IgD-negative memory B cell (primary cell): ENCODE measurements at regions not wholly inside any gene's neighbourhood (a gene's known extent, or its start where the extent isn't known, plus 50 kb on each side); places are given as distances from the start of the nearest gene placed in this dataset.
"Not testable (repeated sequence)": the region's sequence is repeated elsewhere in the genome, so short reads cannot be mapped to it uniquely, and the experiment has no call there.

Source experiments
- H3K27ac Mint-ChIP-seq, 3 donors: one replicate each; pipeline ENCODE4 v1.8.0; 2020 to 2022; ENCODE audit warnings: mild to moderate bottlenecking in 3 of 3, mixed read lengths in 3 of 3, moderate library complexity in 1 of 3
- H3K27me3 Mint-ChIP-seq: one replicate; pipeline ENCODE4 v1.8.0; 2021; ENCODE audit warnings: mixed read lengths
- H3K36me3 Mint-ChIP-seq: one replicate; pipeline ENCODE4 v1.8.0; 2020; ENCODE audit warnings: mild to moderate bottlenecking, mixed read lengths
- H3K4me1 Mint-ChIP-seq, 3 donors: one replicate each; pipeline ENCODE4 v1.8.0; 2020 to 2022; ENCODE audit warnings: mixed read lengths in 3 of 3, mild to moderate bottlenecking in 1 of 3
- H3K4me3 Mint-ChIP-seq, 4 donors: one replicate each; pipeline ENCODE4 v1.8.0; 2020 to 2022; ENCODE audit warnings: mild to moderate bottlenecking in 4 of 4, mixed read lengths in 4 of 4, moderate library complexity in 3 of 4
- H3K9me3 Mint-ChIP-seq, 3 donors: one replicate each; pipeline ENCODE4 v1.8.0; 2020 to 2021; ENCODE audit warnings: mixed read lengths in 3 of 3, mild to moderate bottlenecking in 1 of 3

GRCh38 chr14:81759541-81759940 is 225.9 kb upstream of the SEL1L start:
- Mint-ChIP-seq H3K36me3 (no peaks in the 10 kb centered on the region), H3K27ac (no peak overlapping the region), H3K27me3 (no peaks in the 10 kb centered on the region), H3K4me3 (no peak overlapping the region), H3K4me1 (no peaks in the 10 kb centered on the region), H3K9me3 (peaks cover 0 to 7% (median 3%) of the 10 kb centered on the region in 3 donors)

GRCh38 chr14:81765651-81766275 is 232.1 kb upstream of the SEL1L start:
- no peak overlapping the region for H3K4me3 Mint-ChIP-seq
- H3K27me3 Mint-ChIP-seq = no peaks in the 10 kb centered on the region
- H3K27ac Mint-ChIP-seq = no peak overlapping the region
- peaks cover 3 to 4% (median 3%) of the 10 kb centered on the region in 3 donors for H3K9me3 Mint-ChIP-seq
- no peaks in the 10 kb centered on the region for H3K4me1 Mint-ChIP-seq
- no peaks in the 10 kb centered on the region for H3K36me3 Mint-ChIP-seq

GRCh38 chr14:81766321-81766915 is 232.8 kb upstream of the SEL1L start:
- Mint-ChIP-seq H3K4me3 (no peak overlapping the region), H3K27ac (no peak overlapping the region), H3K4me1 (no peaks in the 10 kb centered on the region), H3K27me3 (no peaks in the 10 kb centered on the region), H3K36me3 (no peaks in the 10 kb centered on the region), H3K9me3 (peaks cover 3 to 4% (median 3%) of the 10 kb centered on the region in 3 donors)

DNA sequence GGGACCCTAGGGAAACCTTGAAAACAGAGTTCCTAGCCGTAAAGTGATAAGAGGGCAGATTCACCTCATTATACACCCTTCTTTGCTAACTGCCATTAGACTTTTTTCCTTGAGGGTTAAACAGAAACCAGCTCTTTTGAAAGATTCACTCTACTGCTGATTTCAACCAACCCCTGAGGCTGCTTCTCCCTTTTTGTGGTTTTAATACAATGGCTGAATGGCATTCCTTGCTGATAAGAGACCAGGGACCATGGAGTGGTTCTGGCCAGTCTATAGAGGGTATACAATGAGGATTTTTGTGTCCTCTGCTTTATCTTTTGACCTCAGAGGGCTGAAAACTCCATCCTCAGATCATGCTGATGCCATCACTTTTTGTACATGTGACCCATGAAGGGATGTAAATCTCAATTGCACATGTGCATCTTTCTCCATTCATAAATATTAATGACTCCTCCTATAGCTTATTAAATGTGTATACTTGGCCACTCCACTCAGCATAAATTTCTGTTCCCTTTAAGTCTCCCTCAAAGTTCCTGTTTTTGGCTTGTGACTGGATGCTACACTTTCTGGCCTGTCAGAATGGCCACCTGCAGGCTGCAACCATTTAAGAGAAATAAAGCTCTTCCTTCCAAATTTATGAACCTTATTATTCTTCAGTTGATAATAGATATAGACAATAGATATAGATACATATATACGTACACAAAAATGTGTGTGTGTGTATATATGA is 233.8 kb upstream of the SEL1L start:
- Mint-ChIP-seq H3K27ac (no peak overlapping the region), H3K4me1 (no peaks in the 10 kb centered on the region), H3K4me3 (no peak overlapping the region), H3K27me3 (no peaks in the 10 kb centered on the region), H3K36me3 (no peaks in the 10 kb centered on the region), H3K9me3 (peaks cover 3 to 5% (median 4%) of the 10 kb centered on the region in 3 donors)

- no peak overlapping the region for H3K27ac Mint-ChIP-seq
- H3K4me1 Mint-ChIP-seq = no peaks in the 10 kb centered on the region
- peaks cover 3 to 6% (median 5%) of the 10 kb centered on the region in 3 donors for H3K9me3 Mint-ChIP-seq
Observed at GRCh38 chr14:81771651-81772275, 238.1 kb upstream of the SEL1L start.

GRCh38 chr14:81772381-81772780 is 238.7 kb upstream of the SEL1L start:
- Mint-ChIP-seq H3K27ac (no peak overlapping the region), H3K4me3 (no peak overlapping the region), H3K4me1 (no peaks in the 10 kb centered on the region), H3K36me3 (no peaks in the 10 kb centered on the region), H3K9me3 (peaks cover 3 to 6% (median 5%) of the 10 kb centered on the region in 3 donors), H3K27me3 (no peaks in the 10 kb centered on the region)

More at GRCh38 chr14:81771651-81772275, 238.1 kb upstream of the SEL1L start:
- no peaks in the 10 kb centered on the region for H3K27me3 Mint-ChIP-seq
- H3K36me3 Mint-ChIP-seq = no peaks in the 10 kb centered on the region
- no peak overlapping the region for H3K4me3 Mint-ChIP-seq

DNA sequence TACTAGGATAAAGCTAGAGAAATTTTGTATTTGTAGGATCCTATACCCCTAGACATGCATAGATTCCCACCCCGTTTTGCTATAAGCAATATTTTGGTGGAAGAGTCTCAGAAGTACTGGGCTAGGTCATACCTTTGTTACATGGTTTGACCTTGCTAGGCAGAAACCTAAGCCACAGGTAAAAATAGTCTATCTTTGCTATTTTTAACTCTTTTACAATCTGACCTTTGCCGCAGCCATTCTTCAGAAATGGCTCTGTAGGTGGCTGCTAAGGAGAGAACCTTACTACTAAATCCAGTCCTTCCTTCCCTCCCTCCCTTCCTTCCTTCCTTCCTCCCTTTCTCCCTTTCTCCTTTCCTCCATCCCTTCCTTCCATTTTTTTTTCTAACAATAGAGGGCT is 242.9 kb upstream of the SEL1L start:
- no peak overlapping the region for H3K27ac Mint-ChIP-seq
- H3K4me1 Mint-ChIP-seq = no peaks in the 10 kb centered on the region
- H3K4me3 Mint-ChIP-seq = no peak overlapping the region
- H3K36me3 Mint-ChIP-seq = no peaks in the 10 kb centered on the region
- no peaks in the 10 kb centered on the region for H3K27me3 Mint-ChIP-seq
- peaks cover 2 to 6% (median 3%) of the 10 kb centered on the region in 3 donors for H3K9me3 Mint-ChIP-seq

DNA sequence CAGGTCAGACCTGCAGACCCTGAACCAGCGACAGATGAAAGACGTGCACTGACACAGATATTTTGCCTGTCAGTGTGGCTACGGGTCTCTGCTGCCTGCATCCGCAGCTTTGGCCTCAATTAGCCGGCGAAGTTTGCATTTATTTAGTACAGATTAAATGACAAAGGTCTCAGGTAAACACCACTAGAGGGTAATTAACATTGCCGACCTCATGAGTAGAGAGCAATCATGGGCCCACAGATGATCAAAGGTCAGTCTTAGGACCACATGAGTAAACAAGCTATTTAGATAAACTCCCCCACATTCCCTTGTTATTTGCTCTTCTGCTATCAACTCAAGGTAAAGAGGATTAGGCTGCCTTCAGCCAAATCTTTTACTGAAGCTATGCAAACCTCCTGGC is 248.1 kb upstream of the SEL1L start:
- H3K27ac Mint-ChIP-seq = not testable (repeated sequence)

DNA sequence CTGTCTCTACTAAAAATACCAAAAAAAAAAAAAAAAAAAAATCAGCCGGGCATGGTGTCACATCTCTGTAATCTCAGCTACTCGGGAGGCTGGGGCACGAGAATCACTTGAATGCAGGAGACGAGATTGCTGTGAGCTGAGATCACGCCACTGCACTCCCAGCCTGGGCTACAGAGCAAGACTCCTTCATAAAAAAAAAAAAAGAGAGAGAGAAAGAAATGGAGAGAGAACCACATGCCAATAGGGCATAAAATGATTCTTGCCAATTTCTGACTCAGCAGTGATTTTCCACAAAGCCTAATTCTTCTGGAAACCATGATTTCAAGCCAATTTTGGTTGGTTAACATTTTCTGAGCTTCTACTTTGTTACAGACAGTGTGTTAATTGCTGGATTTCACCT is 250.4 kb upstream of the SEL1L start:
- peaks cover 0 to 6% (median 2%) of the 10 kb centered on the region in 3 donors for H3K9me3 Mint-ChIP-seq
- no peaks in the 10 kb centered on the region for H3K36me3 Mint-ChIP-seq
- H3K4me1 Mint-ChIP-seq = no peaks in the 10 kb centered on the region
- H3K27me3 Mint-ChIP-seq = no peaks in the 10 kb centered on the region
- no peak overlapping the region for H3K27ac Mint-ChIP-seq
- no peak overlapping the region for H3K4me3 Mint-ChIP-seq

More for the DNA sequence above, 248.1 kb upstream of the SEL1L start:
- H3K36me3 Mint-ChIP-seq, H3K4me3 Mint-ChIP-seq, H3K27me3 Mint-ChIP-seq, H3K9me3 Mint-ChIP-seq, H3K4me1 Mint-ChIP-seq: not testable (repeated sequence)

GRCh38 chr14:81797315-81797714 is 263.7 kb upstream of the SEL1L start:
- H3K9me3 Mint-ChIP-seq = peaks cover 6 to 25% (median 10%) of the 10 kb centered on the region in 3 donors
- H3K4me3 Mint-ChIP-seq = no peak overlapping the region
- no peaks in the 10 kb centered on the region for H3K4me1 Mint-ChIP-seq
- no peak overlapping the region for H3K27ac Mint-ChIP-seq
- H3K27me3 Mint-ChIP-seq = no peaks in the 10 kb centered on the region
- H3K36me3 Mint-ChIP-seq = no peaks in the 10 kb centered on the region

- no peak overlapping the region for H3K27ac Mint-ChIP-seq
- H3K4me3 Mint-ChIP-seq = no peak overlapping the region
- no peaks in the 10 kb centered on the region for H3K27me3 Mint-ChIP-seq
- no peaks in the 10 kb centered on the region for H3K36me3 Mint-ChIP-seq
- H3K4me1 Mint-ChIP-seq = no peaks in the 10 kb centered on the region
- H3K9me3 Mint-ChIP-seq = peaks cover 3 to 12% (median 5%) of the 10 kb centered on the region in 3 donors
Observed at GRCh38 chr14:81801921-81802320, 268.3 kb upstream of the SEL1L start.

DNA sequence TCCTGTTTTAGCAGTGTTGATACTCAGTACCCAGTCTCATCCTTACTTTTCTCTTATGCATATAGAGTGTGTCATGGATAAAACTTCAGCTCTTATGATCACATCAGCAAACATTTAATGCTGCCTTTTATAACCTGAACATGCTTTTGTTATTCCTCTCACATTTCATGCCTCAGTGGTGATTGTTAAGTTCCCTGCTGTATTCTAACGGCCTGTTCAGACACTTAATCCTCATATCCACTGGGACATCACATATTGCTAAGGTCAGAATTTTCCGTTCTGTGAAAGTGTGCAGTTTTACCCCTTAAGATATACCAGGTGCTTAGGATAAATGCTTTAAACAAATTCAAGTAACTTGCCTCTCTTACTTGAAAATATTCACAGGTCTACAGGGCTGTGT is 268.7 kb upstream of the SEL1L start:
- H3K9me3 Mint-ChIP-seq = peaks cover 3 to 11% (median 5%) of the 10 kb centered on the region in 3 donors
- H3K27ac Mint-ChIP-seq = no peak overlapping the region
- no peaks in the 10 kb centered on the region for H3K27me3 Mint-ChIP-seq
- H3K4me1 Mint-ChIP-seq = no peaks in the 10 kb centered on the region
- no peak overlapping the region for H3K4me3 Mint-ChIP-seq
- H3K36me3 Mint-ChIP-seq = no peaks in the 10 kb centered on the region

DNA sequence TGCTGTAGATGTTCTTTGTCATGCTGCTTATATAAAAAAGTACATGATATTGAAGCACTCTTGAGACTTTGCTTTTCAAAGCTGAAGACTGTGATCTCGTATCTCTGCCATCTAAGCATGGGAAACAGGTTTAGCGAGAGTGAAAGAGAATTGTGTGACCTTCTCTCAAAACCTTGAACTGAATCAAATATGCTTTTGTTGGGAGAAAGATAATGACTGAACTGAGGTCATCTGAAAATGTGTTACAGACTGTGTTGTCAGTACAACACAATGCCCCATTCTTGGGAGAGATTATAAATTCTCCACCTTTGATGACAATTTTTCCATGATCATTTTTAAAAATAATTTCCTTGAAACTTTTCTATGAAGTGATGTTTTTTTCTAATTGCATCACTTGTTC is 272.1 kb upstream of the SEL1L start:
- H3K4me1 Mint-ChIP-seq = peaks cover 0 to 2% (median 0%) of the 10 kb centered on the region in 3 donors
- H3K27ac Mint-ChIP-seq = no peak overlapping the region

DNA sequence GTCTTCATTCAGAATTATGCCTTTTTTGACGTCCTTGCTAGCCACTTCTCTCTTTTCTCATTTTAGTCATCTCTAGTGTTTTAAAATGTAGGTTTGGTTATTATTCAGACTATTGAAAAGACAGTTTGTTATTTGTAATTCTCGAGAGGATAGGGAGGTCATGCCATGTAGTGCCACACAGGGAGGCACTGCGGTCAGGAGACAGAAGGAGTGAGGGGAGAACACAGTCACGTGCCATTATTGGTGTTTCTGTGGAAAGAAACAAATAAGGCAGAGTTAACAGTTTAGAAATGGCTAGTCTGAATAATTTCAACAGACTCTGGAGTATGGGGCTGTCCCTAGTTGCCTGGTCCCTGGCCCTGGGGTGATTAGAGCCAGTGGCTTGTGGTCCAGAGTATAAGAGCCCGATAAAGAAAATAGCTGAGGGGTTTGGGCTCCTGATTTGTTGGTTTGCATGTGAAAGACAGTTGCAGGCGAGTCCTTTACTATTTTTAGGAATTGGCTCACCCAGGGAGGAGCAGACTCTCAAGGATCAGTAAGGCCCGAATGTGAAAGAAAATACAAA is 278.1 kb upstream of the SEL1L start:
- Mint-ChIP-seq H3K27ac (no peak overlapping the region), H3K4me1 (peaks cover 0 to 3% (median 0%) of the 10 kb centered on the region in 3 donors), H3K36me3 (no peaks in the 10 kb centered on the region), H3K27me3 (no peaks in the 10 kb centered on the region), H3K4me3 (no peak overlapping the region), H3K9me3 (peaks cover 3 to 7% (median 7%) of the 10 kb centered on the region in 3 donors)

More for the DNA sequence above, 272.1 kb upstream of the SEL1L start:
- H3K27me3 Mint-ChIP-seq = no peaks in the 10 kb centered on the region
- H3K9me3 Mint-ChIP-seq = peaks cover under 1 to 14% (median 9%) of the 10 kb centered on the region in 3 donors
- no peak overlapping the region for H3K4me3 Mint-ChIP-seq
- H3K36me3 Mint-ChIP-seq = no peaks in the 10 kb centered on the region

DNA sequence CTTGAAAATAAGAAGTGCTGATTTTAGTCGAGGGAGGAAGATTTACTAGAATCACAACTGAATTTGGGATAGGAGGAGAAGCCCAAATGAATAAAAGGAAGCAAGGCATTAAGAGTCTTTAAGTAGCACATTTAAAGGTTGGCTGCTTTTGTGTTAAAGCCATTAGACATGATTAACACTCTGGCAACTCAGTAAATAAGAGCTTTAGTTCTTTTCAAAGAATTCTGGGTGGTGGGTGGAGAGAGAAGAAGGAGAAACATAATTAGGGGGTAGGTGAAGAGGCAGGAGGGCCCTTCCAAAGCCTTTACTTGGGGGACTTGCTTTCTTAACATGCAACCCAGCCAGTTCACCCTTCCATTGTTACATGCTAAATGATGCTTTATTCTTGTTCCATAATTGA is 284.6 kb upstream of the SEL1L start:
- Mint-ChIP-seq H3K36me3 (no peaks in the 10 kb centered on the region), H3K4me1 (no peaks in the 10 kb centered on the region), H3K9me3 (peaks cover 4 to 7% (median 4%) of the 10 kb centered on the region in 3 donors), H3K4me3 (no peak overlapping the region), H3K27me3 (no peaks in the 10 kb centered on the region), H3K27ac (no peak overlapping the region)
